ENCODE measurements at regions not wholly inside any gene's neighbourhood (a gene's known extent, or its start where the extent isn't known, plus 50 kb on each side); places are given as distances from the start of the nearest gene placed in this dataset.

- TF ChIP-seq POLR2A (IDR thresholded peaks at IDR 0.05) = no peak
- TF ChIP-seq, protein P1, sequence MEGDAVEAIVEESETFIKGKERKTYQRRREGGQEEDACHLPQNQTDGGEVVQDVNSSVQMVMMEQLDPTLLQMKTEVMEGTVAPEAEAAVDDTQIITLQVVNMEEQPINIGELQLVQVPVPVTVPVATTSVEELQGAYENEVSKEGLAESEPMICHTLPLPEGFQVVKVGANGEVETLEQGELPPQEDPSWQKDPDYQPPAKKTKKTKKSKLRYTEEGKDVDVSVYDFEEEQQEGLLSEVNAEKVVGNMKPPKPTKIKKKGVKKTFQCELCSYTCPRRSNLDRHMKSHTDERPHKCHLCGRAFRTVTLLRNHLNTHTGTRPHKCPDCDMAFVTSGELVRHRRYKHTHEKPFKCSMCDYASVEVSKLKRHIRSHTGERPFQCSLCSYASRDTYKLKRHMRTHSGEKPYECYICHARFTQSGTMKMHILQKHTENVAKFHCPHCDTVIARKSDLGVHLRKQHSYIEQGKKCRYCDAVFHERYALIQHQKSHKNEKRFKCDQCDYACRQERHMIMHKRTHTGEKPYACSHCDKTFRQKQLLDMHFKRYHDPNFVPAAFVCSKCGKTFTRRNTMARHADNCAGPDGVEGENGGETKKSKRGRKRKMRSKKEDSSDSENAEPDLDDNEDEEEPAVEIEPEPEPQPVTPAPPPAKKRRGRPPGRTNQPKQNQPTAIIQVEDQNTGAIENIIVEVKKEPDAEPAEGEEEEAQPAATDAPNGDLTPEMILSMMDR (IDR thresholded peaks at IDR 0.05 in 8 of 11, conservative IDR thresholded peaks at IDR 0.05 in 3 of 11) = no peak
Observed at GRCh38 chr10:6843894-6844650, 264.0 kb upstream of the PRKCQ start.
